ENCODE measurements at regions not wholly inside any gene's neighbourhood (a gene's known extent, or its start where the extent isn't known, plus 50 kb on each side); places are given as distances from the start of the nearest gene placed in this dataset.

DNA sequence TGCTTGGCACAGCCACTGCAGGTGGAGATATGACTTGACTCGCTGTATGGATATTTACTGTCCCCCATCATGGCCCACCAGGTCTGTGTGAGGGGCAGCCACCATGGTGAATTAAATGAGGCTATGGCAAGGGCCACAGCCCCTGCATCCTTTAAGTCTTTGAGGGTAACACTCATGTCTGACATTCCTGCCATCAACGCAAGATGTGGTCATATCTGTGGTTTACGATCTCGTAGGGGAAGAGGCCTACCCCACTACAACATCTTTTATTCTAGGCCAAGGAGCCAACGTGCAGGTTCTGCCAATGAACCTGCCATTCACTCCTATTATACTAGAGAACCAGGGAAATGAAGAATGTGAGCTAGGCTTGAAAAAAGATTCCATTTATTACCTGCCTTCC, 381.6 kb upstream of the ID2 start:
- Mint-ChIP-seq H3K4me1 (peaks cover 20% of the 10 kb centered on the region), H3K27ac (no peak overlapping the region), H3K27me3 (ENCODE audit: insufficient read depth) (no peaks in the 10 kb centered on the region), H3K9me3 (no peaks in the 10 kb centered on the region), H3K36me3 (ENCODE audit: low read depth) (no peaks in the 10 kb centered on the region), H3K4me3 (no peak overlapping the region)
- Histone ChIP-seq H3K36me3 (ENCODE audit: control insufficient read depth, insufficient read depth, low read length) (no peaks in the 10 kb centered on the region), H3K27ac (ENCODE audit: low read depth, low read length) (no peak overlapping the region), H3K4me1 (ENCODE audit: control insufficient read depth, insufficient read depth, low read length) (peaks cover 5% of the 10 kb centered on the region), H3K4me3 (ENCODE audit: low read length) (no peak overlapping the region), H3K9ac (ENCODE audit: extremely low read depth, low read length, poor library complexity, severe bottlenecking) (no peak overlapping the region), H3K9me3 (ENCODE audit: control insufficient read depth, low read length) (no peaks in the 10 kb centered on the region), H3K27me3 (ENCODE audit: control insufficient read depth, insufficient read depth, low read length, poor library complexity, severe bottlenecking) (no peaks in the 10 kb centered on the region)
- WGBS, 2 experiments (ENCODE audit: insufficient coverage in 1 of 2, insufficient read length in 1 of 2) = 55% methylated on average over 5 of the region's 5 CpGs; no CpG with 5 or more reads in 1 of the 2 experiments
- no peak for TF ChIP-seq CTCF (conservative IDR thresholded peaks at IDR 0.05)
- no peak for DNase-seq

GRCh38 chr2:8300905-8301304, 381.0 kb upstream of the ID2 start:
- H3K36me3 ChIP-seq (ENCODE audit: control insufficient read depth, insufficient read depth, low read length) = no peaks in the 10 kb centered on the region
- peaks cover 5% of the 10 kb centered on the region for H3K4me1 ChIP-seq (ENCODE audit: control insufficient read depth, insufficient read depth, low read length)
- H3K9me3 ChIP-seq (ENCODE audit: control insufficient read depth, low read length) = no peaks in the 10 kb centered on the region
- no peak overlapping the region for H3K9ac ChIP-seq (ENCODE audit: extremely low read depth, low read length, poor library complexity, severe bottlenecking)
- H3K27ac ChIP-seq (ENCODE audit: low read depth, low read length) = no peak overlapping the region
- no peak overlapping the region for H3K4me3 ChIP-seq (ENCODE audit: low read length)
- no peaks in the 10 kb centered on the region for H3K36me3 Mint-ChIP-seq (ENCODE audit: low read depth)
- no peak for TF ChIP-seq CTCF (conservative IDR thresholded peaks at IDR 0.05)
- WGBS, 2 experiments (ENCODE audit: insufficient coverage in 1 of 2, insufficient read length in 1 of 2) = 47 to 69% methylated on average over 3 of the region's 3 CpGs
- H3K9me3 Mint-ChIP-seq = no peaks in the 10 kb centered on the region
- H3K27me3 ChIP-seq (ENCODE audit: control insufficient read depth, insufficient read depth, low read length, poor library complexity, severe bottlenecking) = no peaks in the 10 kb centered on the region
- no peak overlapping the region for H3K27ac Mint-ChIP-seq
- peak; percentile 70 for DNase-seq
- peaks cover 20% of the 10 kb centered on the region for H3K4me1 Mint-ChIP-seq
- H3K27me3 Mint-ChIP-seq (ENCODE audit: insufficient read depth) = no peaks in the 10 kb centered on the region
- H3K4me3 Mint-ChIP-seq = no peak overlapping the region

DNA sequence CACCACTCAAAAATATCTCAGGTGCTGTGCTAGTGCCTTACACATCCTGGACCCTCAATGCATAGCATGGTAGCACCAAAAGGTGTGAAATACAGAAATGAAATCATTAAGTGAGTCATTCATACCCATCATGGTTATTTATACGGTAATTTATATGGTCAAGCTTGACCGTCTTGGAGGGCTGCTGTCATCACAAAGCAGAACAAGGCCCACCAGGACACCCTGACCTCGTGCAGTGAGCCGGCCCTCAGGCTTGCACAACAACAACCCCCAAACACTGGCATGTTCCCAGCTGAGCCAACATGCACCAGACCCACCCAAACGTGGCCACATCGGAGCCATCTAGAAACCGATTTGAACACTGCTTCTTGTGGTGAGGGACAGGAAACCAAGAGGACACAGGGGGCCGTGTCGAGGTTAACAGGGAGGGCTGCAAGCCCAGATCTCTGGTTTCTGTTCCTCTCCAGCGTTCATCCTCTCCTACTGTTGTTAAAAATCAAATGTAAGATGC, 378.5 kb upstream of the ID2 start:
- Histone ChIP-seq H3K4me3 (ENCODE audit: low read length) (no peak overlapping the region), H3K27me3 (ENCODE audit: control insufficient read depth, insufficient read depth, low read length, poor library complexity, severe bottlenecking) (no peaks in the 10 kb centered on the region), H3K9ac (ENCODE audit: extremely low read depth, low read length, poor library complexity, severe bottlenecking) (no peak overlapping the region), H3K4me1 (ENCODE audit: control insufficient read depth, insufficient read depth, low read length) (peaks cover 5% of the 10 kb centered on the region), H3K36me3 (ENCODE audit: control insufficient read depth, insufficient read depth, low read length) (no peaks in the 10 kb centered on the region), H3K27ac (ENCODE audit: low read depth, low read length) (no peak overlapping the region), H3K9me3 (ENCODE audit: control insufficient read depth, low read length) (no peaks in the 10 kb centered on the region)
- no peak overlapping the region for H3K4me3 Mint-ChIP-seq
- H3K9me3 Mint-ChIP-seq = no peaks in the 10 kb centered on the region
- WGBS, 2 experiments (ENCODE audit: insufficient coverage in 1 of 2, insufficient read length in 1 of 2) = 72 to 75% methylated on average over 8 to 10 of the region's 10 CpGs
- peak; percentile 25 for TF ChIP-seq CTCF (conservative IDR thresholded peaks at IDR 0.05)
- DNase-seq = no peak
- no peaks in the 10 kb centered on the region for H3K36me3 Mint-ChIP-seq (ENCODE audit: low read depth)
- H3K4me1 Mint-ChIP-seq = peaks cover 20% of the 10 kb centered on the region
- no peak overlapping the region for H3K27ac Mint-ChIP-seq
- no peaks in the 10 kb centered on the region for H3K27me3 Mint-ChIP-seq (ENCODE audit: insufficient read depth)

All from endodermal cell (in vitro differentiated cells).